ENCODE measurements at regions not wholly inside any gene's neighbourhood (a gene's known extent, or its start where the extent isn't known, plus 50 kb on each side); places are given as distances from the start of the nearest gene placed in this dataset.
"Not testable (repeated sequence)": the region's sequence is repeated elsewhere in the genome, so short reads cannot be mapped to it uniquely, and the experiment has no call there.

DNA sequence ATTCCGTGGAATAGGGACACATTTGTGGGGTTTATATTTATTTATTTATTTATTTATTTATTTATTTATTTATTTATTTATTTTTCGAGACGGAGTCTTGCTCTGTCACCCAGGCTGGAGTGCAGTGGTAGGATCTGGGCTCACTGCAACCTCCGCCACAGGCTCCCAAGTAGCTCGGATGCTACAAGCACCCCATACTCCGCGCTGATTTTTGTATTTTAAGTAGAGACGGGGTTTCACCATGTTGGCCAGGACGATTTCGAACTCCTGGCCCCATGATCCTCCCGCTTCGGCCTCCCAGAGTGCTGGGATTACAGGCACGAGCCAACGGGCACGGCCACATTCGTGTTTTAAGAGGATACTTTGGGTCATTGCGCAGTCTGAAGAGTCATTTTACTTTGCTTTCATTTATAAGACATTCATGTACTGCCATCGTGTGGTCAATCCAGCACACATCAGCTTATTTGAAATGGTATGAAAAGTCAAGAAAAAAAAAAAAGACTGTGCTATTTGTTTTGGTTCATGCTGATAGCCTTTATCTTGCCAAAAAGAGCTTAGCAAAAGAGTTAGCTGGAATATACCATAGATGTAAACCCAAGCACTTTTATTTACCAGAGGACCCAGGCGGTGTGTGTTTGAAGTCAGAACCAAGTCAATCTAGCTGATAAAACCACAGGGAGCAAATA, 1075.0 kb downstream of the EPHA3 start:
- DNase-seq: peak in 29 of 51 donors; percentile 1 to 45 (median 4)

DNA sequence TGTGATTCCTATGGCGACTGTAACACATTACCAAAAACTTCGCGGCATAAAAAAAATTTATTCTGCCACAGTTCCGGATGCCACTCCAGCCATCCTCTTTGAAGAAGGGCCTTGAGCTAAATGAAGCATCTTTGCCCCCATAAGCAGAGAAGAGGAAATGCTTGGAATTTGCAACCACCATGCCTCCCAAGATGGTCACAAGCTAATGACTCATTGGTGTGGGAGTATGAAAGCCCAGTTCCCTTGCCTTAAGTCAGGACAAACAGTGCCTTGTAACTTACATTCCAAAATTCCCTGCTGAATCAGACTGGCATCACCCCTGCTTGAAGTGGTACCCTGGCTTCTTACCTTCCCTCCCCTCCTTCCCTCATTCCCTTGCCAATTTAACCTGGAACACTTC, 1077.4 kb downstream of the EPHA3 start:
- peak in 1 of 51 donors; percentile 2 for DNase-seq

DNA sequence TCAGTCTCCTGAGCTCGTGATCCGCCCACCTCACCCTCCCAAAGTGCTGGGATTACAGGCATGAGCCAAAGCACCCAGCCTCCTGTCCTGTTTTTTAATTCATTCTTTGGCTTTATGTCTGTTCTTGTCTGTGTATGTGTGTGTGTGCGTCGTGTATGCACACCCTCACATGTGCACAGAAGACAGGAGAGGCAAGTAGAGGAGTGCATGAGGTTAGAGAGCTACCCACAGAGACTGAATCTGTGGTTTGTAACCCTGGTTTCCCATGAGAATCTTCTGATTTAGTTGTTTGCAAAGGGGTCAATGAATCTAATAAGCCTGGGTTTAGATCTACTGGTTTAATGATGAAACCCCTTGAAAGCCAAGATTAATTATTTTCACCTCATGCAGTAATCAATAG, 1090.0 kb downstream of the EPHA3 start:
- DNase-seq: not testable (repeated sequence)

DNA sequence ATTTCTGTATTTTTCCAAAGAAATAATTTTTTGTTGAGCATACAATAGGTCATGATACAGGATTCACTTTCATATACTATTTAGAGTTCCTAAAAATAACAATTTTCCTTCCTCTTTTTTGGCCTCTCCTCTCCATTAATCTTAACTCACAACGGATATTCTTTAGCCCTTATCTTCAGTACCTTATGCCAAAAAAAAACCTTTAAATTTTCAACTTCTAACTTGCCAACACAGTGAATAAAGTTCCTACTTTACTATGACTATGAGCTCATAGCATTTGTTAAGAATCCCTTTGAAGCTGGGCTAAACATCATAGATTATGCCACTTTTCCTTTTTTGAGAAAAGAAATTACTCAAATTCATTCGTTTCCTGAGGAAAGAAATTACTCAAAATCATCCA, 1095.5 kb downstream of the EPHA3 start:
- DNase-seq: not testable (repeated sequence)

DNA sequence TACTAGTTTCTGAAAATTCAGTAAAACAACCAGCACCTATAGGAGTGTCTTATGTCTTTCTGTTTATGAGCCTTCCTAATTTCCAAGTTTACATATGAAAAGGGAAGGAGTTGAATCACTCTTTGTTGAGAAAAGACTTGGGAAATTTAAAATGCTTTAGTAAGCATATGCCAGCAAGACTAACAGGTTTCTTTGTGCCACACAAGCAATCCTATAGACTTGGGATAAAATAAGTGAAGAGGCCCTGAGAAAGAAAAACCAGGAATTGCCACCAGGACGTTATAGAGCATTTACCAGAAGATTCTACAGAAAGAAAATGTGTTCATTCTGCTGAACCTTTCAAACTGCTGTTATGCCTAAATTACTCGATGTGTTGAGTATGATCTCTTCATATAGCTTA, 1099.1 kb downstream of the EPHA3 start:
- not testable (repeated sequence) for DNase-seq

DNA sequence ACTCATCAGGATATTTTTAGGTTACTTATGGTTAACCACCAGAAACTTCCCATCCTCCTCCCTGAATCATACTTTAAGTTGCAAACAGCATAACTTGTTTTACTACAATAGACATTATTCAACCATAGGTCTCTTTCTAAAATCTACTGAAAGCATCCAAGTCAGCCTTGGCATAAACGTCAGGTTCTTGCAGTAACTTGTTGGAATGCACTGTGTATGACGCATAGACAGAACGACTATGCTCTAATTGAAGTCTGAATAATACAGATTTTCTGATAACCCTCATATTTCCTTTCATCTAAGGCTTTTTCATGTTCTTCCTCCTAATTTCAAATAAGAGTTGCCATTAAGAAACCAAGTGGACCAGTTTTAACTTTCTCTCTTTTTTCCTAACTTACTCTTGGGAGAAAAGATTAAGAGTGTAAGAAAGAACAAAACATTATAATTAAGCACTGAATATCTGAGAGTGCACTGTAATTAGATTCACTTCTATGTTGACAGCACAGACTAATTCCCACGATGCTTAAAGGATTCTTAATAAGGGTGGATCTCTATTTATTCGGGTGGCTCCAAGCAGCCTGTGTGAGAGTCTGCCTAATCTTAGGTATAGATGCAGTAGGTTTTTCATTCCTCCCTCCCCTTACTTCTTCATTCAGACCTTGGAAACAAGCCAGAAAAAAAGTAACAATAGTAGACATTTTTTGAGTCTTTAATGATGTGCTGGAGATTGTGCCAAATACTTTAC, 1100.1 kb downstream of the EPHA3 start:
- not testable (repeated sequence) for DNase-seq

DNA sequence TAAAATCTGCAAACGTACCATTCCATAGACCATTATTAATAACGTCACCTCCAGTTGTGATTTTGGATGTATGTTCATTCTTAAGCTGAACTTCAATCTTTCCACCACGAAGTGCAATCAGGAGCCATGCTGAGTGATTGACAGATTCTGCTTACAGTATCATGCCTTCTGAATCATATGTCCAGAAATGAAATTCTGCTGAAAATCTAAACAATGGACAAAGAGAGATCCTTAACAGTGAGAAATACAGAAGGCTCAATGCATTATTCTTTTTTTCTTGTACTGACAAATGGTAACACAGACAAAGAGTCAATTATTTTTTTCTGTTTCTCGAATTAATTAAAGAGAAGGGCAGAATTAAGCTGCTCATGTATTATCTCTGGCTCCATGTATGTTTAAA, 1114.5 kb downstream of the EPHA3 start:
- no peak for DNase-seq

DNA sequence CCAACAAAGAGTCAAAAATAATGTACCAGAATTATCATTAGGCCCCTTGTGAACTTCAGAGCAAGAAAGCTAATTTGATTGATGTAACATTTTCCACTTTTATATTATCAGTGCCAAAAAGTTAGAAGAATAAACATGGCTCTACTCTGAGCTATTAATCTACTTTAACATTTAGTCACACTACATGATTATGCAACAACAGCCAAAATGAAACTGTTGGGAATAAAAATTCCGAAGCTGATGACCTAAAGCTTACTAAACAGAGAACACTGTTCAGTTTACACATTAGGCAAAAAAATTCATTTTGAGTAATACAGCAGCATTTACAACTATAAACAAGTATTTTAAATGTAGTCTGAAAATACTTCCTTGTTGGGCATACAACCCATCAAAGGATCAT, 1134.1 kb downstream of the EPHA3 start:
- no peak for DNase-seq

DNA sequence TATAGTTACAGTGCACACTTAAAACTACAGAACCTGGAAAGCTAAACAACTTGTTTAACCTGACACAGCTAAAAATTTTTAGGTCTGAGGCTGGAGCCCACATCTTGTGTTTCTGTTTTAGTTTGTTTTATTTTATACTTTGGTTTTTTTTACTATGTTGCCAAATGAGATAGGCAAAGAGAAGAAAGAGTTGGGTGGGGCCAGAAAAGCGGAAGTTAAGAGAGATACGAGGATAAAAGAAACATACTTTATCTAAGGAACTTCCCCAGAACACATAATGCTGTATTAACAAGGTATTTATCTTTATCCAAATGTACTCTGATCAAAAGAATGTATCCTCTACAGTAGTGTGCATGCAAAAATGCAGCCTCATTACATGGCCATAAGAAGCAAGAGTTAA, 1145.7 kb downstream of the EPHA3 start:
- no peak for DNase-seq

DNA sequence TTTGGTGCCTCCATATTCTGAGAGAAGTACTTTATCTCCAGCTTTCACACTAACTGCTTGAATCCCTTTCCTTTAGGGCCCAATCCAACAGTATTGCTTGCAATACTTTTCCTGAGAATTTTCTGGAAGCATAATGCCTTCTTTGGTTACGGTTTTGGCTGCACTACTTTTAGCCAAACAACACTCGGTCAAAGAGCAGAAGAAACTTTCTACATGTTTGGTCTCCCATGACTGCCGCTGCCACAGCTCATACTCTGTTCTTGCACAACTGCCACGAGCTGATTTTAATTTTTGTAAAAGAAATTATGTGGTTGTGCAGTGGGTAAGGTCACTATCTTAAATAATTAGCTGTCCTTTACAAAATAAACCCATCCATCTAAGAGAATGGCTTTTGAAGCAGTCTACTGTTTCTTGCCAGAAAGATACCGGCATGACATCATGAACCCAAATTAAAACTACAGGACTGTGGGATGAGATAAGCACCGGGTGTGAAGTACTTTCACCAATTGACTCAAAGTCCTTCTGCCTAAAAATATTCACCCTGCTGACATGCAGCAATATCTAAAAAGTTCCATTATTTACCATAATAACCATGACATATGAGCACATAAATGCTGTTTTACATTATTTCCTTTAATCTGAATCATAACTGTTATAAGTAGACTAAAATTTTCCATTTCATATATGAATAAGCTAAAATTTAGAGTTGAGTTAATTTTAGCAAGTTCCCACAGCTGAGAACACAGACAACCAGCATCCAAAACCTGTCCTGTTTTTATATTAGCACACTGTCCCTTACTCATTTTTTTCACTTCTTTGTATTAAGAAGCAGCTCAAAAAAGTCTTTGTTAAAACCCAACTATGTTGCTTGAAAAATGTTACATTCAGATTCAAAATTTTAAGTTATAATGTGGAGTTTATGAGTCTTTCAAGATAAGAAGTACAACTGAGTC, 1154.3 kb downstream of the EPHA3 start:
- DNase-seq: no peak
